ENCODE measurements at regions not wholly inside any gene's neighbourhood (a gene's known extent, or its start where the extent isn't known, plus 50 kb on each side); places are given as distances from the start of the nearest gene placed in this dataset.

DNA sequence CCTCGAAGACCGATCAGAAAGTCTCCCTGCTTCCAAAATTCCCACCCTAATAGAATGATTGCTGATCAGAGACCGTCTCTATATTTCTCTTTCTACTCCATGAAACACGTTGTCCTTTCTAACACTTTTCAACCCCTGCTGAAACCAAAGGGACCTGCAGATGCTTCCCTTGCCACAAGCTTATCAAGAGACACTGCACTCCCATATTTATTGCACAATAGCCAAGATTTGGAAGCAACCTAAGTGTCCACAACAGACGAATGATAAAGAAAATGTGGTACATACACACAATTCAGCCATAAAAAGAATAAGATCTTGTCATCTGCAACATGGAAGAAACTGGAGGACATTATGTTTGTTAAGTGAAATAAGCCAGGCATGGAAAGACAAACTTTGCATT, 125.1 kb downstream of the FOXD1 start:
- TF ChIP-seq, protein P1, sequence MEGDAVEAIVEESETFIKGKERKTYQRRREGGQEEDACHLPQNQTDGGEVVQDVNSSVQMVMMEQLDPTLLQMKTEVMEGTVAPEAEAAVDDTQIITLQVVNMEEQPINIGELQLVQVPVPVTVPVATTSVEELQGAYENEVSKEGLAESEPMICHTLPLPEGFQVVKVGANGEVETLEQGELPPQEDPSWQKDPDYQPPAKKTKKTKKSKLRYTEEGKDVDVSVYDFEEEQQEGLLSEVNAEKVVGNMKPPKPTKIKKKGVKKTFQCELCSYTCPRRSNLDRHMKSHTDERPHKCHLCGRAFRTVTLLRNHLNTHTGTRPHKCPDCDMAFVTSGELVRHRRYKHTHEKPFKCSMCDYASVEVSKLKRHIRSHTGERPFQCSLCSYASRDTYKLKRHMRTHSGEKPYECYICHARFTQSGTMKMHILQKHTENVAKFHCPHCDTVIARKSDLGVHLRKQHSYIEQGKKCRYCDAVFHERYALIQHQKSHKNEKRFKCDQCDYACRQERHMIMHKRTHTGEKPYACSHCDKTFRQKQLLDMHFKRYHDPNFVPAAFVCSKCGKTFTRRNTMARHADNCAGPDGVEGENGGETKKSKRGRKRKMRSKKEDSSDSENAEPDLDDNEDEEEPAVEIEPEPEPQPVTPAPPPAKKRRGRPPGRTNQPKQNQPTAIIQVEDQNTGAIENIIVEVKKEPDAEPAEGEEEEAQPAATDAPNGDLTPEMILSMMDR (IDR thresholded peaks at IDR 0.05) = no peak
- TF ChIP-seq POLR2A (IDR thresholded peaks at IDR 0.05) = no peak
- TF ChIP-seq POLR2AphosphoS5 (IDR thresholded peaks at IDR 0.05) = no peak
